HG02852 (cell line): ENCODE measurements at regions not wholly inside any gene's neighbourhood (a gene's known extent, or its start where the extent isn't known, plus 50 kb on each side); places are given as distances from the start of the nearest gene placed in this dataset.
"Not testable (repeated sequence)": the region's sequence is repeated elsewhere in the genome, so short reads cannot be mapped to it uniquely, and the experiment has no call there.

Experiments
- ATAC-seq: cut with Tn5 transposase; IDR thresholded peaks from one replicate; pipeline ENCODE4 v1.9.1; 2021; ENCODE audit warnings: mild to moderate bottlenecking, moderate library complexity; ENCODE audit not compliant: unreplicated experiment

DNA sequence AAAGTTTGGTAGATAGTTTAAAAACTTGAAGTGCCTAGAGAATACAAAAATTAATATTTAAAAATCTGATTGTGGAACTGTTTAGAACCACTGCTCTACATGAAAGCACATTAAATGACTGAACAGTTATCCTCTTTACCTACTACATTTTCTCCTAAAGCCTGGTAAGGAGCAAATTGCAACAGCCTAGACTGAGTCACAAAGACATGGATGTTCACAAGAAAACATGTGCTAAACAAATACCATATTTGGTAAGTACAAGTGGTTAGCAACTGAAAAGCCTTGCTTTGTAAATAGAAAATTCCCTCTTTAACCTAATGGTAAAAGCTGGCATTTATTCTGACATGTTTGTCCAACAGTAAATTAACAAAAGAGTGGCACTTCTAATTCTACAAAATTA is 203.1 kb downstream of the FBXO8 start:
- no peak for ATAC-seq

DNA sequence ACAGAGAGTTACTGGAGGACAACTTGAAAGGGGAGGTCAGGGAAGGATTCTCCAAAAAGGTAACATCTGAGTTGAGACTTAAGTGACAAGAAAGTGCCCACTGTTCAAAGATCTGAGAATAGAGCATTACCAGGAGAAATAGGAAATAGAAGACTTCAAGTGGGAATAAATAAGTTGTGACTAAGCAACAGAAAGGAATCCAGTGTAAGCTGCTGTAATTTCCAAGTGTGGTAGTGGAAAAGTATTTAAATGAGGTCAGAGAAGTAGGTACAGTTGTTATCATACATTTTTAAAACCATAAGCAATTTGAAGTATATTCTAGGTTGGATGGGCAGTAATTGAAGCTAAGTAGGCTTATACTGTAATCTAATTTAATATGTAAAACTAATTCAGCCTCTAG is 211.9 kb downstream of the FBXO8 start:
- ATAC-seq, result no peak

DNA sequence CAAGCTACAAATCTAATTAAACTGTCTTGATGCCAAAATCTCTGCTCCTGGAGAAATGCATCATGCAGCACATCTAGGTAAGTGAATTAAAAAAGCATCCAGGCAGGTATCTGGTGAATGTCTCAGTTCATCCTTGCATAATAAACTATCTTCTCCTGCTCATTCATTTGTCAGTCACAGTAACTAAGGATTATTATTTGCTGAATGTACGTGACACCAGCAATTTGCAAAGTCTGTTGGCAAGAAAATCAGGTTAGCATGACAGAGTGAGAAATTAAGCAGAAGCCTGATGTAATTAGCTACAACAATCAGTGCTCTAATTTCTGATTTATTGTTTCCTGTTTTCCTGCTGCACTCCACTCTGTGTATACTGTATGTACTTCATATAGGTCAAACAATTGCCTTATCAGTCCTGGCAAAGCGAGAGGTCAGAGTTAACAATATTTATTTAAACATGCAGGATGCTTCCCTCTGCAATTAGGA is 213.6 kb downstream of the FBXO8 start:
- no peak for ATAC-seq

GRCh38 chr4:174066611-174067205 is 216.8 kb downstream of the FBXO8 start:
- no peak for ATAC-seq

DNA sequence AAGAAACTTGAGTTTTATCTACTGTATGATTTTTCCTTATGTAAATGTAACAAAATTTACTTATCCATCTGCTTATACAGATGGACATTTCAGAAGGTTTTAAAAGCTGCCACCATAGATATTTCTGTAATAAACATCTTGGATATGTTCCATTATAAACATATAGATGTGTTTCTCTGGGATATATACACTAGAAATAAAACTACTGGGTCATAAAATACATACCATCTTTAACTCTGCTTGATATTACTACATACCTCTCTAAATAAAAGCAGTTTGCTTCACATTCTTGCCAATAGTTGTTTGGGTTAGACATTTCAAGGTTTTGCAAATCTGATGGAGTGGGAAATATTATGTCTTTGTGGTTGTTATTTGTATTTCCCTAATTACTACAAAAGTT is 220.6 kb downstream of the FBXO8 start:
- ATAC-seq, result no peak

- ATAC-seq, result no peak
Observed at GRCh38 chr4:174061026-174061425, 222.4 kb downstream of the FBXO8 start.

GRCh38 chr4:174058846-174059245 is 224.6 kb downstream of the FBXO8 start:
- no peak for ATAC-seq

DNA sequence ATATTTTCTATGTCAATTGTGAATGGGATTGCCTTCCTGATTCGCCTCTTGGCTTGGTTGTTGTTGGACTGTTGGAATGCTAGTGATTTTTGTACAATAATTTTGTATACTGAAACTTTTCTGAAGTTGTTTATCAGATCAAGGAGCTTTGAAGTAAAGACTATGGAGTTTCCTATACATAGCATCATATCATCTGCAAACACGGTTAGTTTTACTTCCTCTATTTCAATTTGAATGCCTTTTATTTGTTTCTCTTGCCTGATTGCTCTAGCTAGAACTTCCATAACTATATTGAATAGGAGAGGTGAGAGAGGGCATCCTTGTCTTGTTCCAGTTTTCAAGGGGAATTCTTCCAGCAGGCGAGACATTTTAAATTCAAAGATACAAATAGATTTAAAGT is 226.5 kb downstream of the FBXO8 start:
- ATAC-seq, result peak; percentile 68

- no peak for ATAC-seq
Observed at GRCh38 chr4:174055344-174055743, 228.1 kb downstream of the FBXO8 start.

- no peak for ATAC-seq
Observed at GRCh38 chr4:174053895-174054294, 229.6 kb downstream of the FBXO8 start.

DNA sequence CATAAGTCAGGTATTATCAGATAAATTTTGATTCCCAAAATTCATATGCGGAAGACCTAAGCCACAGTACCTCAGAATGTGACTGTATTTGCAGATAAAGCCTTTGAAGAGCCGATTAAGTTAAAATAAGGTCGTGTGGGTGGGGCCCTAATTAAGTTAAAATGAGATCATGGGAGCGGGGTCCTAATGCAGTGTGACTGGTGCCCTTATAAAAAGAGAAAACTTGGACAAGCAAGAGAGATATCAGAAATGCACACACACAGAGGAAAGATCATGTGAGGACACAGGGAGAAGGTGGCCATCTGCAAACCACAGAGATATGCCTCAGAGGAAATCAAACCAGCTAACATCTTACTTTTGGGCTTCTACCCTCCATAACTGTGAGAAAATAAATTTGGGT is 236.1 kb downstream of the FBXO8 start:
- ATAC-seq, result no peak

GRCh38 chr4:174045829-174046228 is 237.6 kb downstream of the FBXO8 start:
- ATAC-seq, result not testable (repeated sequence)

DNA sequence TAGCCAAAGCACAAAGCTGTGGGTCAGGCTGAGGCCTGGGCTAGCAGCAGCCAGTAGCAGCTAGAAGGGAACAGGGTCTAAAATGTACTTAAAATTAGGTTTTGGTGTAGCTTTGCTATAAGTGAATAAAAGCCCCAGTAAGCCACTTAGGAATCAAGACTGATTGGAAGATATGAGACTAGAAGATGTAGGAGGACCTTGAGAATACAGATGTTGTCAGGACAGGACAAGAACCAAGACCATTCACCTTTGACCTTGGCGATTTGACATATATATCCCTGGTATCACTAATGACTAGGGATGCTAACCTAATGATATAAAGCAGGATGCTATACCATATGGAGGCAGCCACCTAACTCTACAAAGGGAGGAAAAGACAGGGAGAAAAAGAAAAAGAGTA is 238.1 kb downstream of the FBXO8 start:
- no peak for ATAC-seq

DNA sequence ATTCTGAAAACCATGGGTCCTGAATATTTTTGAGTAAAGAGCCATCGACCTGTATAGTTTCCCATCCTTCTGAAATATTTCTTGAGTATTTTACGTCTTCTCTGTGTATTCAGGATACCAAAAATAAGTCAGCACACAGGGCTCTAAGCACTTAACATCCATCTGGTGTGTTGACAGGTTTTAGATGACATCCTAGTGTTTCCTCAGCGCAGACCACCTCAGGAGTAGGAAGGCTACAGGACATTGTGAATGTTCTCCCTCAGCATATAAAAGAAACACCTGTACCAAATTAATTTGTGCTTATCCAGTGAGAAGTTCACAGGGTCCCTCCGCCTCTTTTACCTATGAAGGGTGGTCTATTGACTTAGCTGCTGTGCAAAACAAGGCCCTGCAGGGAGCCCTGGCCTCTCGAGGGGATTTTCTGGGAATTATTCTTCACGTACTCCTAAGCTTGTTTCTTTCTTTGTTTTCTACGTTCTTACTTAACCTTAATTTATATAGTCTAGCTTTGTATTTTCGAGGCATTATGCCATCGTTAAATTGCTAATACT is 241.8 kb downstream of the FBXO8 start:
- ATAC-seq, result no peak

- no peak for ATAC-seq
Observed at GRCh38 chr4:174040287-174040686, 243.2 kb downstream of the FBXO8 start.

GRCh38 chr4:174038481-174038880 is 245.0 kb downstream of the FBXO8 start:
- no peak for ATAC-seq

DNA sequence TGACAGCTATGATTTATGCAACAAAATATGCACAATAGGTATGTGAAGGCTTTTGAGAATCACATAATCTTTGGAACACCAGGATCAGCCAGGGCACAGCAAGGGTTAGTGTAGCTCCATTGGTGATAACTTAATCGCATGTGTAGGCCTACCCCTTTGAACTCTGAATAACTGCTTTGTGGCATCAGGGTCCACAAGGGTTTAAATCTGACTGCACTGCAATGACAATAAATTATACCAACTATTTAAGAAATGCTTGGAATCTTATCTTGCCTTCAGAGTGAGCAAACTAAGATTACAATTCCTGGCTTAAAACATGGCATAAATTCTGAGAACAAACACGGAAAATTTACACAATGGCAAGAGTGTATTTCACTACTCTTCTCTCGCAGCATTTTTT is 245.8 kb downstream of the FBXO8 start:
- ATAC-seq, result no peak

DNA sequence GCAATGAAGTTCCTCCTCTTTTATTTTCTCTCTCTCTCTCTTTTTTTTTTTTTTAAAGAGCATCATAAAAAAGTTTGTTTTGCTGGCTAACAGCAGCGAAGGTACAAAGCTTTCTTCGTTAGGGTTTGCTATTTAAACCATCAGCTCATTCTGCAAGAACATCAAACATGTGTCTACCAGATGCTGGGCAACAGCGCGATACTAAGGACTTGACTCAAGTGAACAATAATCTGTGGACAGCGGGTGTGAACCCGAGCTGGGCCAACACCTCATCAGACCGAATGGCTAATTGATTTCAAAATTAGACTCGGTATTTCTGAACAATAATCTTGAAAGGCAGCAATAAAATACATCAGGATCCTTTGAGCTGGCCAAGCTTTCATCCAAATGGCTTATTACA is 246.4 kb downstream of the FBXO8 start:
- no peak for ATAC-seq

DNA sequence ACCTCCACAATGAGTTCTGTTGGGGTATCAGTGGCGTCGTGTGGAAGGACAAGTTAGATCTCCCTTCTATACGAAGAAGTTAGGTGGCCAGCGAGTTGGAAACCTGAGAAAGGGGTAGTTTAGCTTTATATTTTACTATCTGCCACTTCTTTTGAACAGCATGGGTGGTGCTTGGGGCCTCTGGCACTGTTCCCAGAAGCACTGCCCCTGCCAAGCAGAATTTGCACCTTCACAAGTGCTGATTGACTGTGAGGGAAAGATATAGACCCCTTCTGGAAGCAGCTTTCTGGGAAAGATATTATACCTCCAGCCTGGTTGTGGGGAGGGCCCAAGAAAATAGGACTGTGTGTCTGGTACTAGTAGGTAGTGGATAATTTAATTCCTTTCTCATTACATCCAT is 246.9 kb downstream of the FBXO8 start:
- ATAC-seq, result no peak

DNA sequence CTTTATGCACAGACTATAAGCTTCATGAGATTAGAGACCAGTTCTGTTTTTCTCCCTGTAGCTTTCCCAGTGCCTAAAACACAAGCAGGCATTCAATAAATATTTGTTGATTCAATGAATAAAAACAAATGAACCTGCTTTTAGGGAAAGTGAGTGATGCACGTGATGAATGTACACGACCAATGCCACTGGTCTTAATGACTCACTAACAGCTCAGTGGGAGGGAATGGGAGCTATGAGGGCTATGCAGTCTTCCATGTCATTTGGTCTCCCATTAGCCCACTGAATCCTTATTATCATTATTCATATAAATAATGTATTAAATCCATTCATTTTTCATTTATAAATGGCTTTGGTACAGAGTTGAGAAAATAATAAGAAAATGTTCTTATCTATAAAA is 247.4 kb downstream of the FBXO8 start:
- ATAC-seq, result no peak

DNA sequence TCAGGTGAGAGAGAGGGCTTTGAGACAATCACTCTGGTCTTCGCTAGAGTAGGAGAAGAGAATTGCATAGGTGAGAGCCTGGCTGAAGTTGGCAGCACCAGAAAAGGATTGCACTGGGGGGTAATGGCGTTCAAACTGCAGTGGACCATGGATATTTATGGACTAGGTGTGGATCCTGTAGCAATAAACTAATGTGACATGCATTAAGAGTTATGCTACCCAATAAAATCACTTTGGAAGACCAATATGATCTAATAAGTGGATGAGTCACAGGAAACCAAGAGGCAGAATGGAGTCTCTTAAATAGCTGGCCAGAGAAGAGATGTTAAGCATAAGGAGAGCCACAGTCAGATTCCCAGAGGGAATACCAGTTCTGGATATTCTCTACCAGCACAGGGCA is 259.8 kb downstream of the FBXO8 start:
- no peak for ATAC-seq

DNA sequence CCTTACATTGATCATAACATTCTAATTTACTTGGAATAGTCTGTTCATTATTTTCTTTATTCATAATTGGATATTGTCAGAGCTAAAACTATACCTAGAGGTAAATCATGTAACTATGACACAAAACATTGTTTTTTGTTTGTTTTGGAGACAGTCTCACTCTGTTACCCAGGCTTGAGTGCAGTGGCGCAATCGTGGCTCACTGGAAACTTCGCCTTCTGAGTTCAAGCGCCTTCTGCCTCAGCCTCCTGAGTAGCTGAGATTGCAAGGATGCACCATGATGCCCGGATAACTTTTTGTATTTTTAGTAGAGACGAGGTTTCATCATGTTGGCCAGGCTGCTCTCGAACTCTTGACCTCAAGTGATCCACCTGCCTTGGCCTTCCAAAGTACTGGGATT is 265.2 kb downstream of the FBXO8 start:
- no peak for ATAC-seq

- no peak for ATAC-seq
Observed at GRCh38 chr4:174016251-174016650, 267.2 kb downstream of the FBXO8 start.
